Gastrocnemius medialis (tissue), 4 donors: ENCODE measurements at regions not wholly inside any gene's neighbourhood (a gene's known extent, or its start where the extent isn't known, plus 50 kb on each side); places are given as distances from the start of the nearest gene placed in this dataset.

ENCODE experiments used
- CTCF ChIP-seq, 5 experiments: fragments of 450-650 bp in 3 of 5; fragments of 200-600 bp in 2 of 5; sonication (generic) in 2 of 5; IDR thresholded peaks in 4 of 5; conservative IDR thresholded peaks in 1 of 5; 1 replicate in 4 of 5; 2 replicates in 1 of 5; pipeline ENCODE4 v1.5.1; 2016 to 2019; ENCODE audit warnings: antibody characterized with exemption in 5 of 5, mild to moderate bottlenecking in 3 of 5, moderate library complexity in 3 of 5
- POLR2A ChIP-seq, 2 donors: fragments of 450-650 bp; IDR thresholded peaks; one replicate each; pipeline ENCODE4 v1.6.1; 2017; ENCODE audit warnings: antibody characterized with exemption in 2 of 2, mild to moderate bottlenecking in 2 of 2, moderate library complexity in 2 of 2

GRCh38 chr4:138592796-138593195 is 350.6 kb upstream of the SLC7A11 start:
- TF ChIP-seq CTCF (IDR thresholded peaks at IDR 0.05 in 4 of 5, conservative IDR thresholded peaks at IDR 0.05 in 1 of 5) (no peak), POLR2A (IDR thresholded peaks at IDR 0.05) (no peak)
